H9 (cell line): ENCODE measurements at regions not wholly inside any gene's neighbourhood (a gene's known extent, or its start where the extent isn't known, plus 50 kb on each side); places are given as distances from the start of the nearest gene placed in this dataset.

ENCODE experiments used
- DNase-seq: peaks from one replicate; pipeline ENCODE4 v3.0.0-alpha.2; 2017
- H2AFZ ChIP-seq: one replicate; pipeline ENCODE4 v1.6.1; 2013; ENCODE audit warnings: mild to moderate bottlenecking, low read length, control low read depth, moderate library complexity
- H2AK5ac ChIP-seq: 2 replicates; pipeline ENCODE4 v1.6.1; 2013; ENCODE audit warnings: low read length, control low read depth, mixed read lengths; ENCODE audit not compliant: insufficient read length
- H2BK120ac ChIP-seq: one replicate; pipeline ENCODE4 v1.6.1; 2013; ENCODE audit warnings: low read depth, mild to moderate bottlenecking, low read length, control low read depth, inconsistent platforms; ENCODE audit not compliant: poor library complexity, severe bottlenecking
- H2BK12ac ChIP-seq: 2 replicates; pipeline ENCODE4 v1.6.1; 2013; ENCODE audit warnings: low read length, control low read depth, mixed read lengths, low read depth; ENCODE audit not compliant: insufficient read length
- H2BK15ac ChIP-seq: 2 replicates; pipeline ENCODE4 v1.6.1; 2013; ENCODE audit warnings: low read depth, low read length, control low read depth
- H2BK20ac ChIP-seq: one replicate; pipeline ENCODE4 v1.6.1; 2013; ENCODE audit warnings: low read depth, mild to moderate bottlenecking, low read length, control low read depth, inconsistent platforms; ENCODE audit not compliant: poor library complexity, severe bottlenecking
- H2BK5ac ChIP-seq: 2 replicates; pipeline ENCODE4 v1.6.1; 2013; ENCODE audit warnings: low read length, control low read depth, mixed read lengths; ENCODE audit not compliant: insufficient read length
- H3K14ac ChIP-seq: 2 replicates; pipeline ENCODE4 v1.6.1; 2013; ENCODE audit warnings: low read length, control low read depth; ENCODE audit not compliant: insufficient read depth
- H3K18ac ChIP-seq: 2 replicates; pipeline ENCODE4 v1.6.1; 2013; ENCODE audit warnings: low read depth, mild to moderate bottlenecking, mixed read lengths, low read length, control low read depth; ENCODE audit not compliant: insufficient read length
- H3K23ac ChIP-seq: 2 replicates; pipeline ENCODE4 v1.6.1; 2013; ENCODE audit warnings: low read length, control low read depth, mixed read lengths, low read depth; ENCODE audit not compliant: insufficient read length
- H3K23me2 ChIP-seq: 2 replicates; pipeline ENCODE4 v1.6.1; 2013; ENCODE audit warnings: low read depth, mild to moderate bottlenecking, mixed read lengths, low read length, control low read depth; ENCODE audit not compliant: insufficient read length, poor library complexity, severe bottlenecking
- H3K27ac ChIP-seq: 2 replicates; pipeline ENCODE4 v1.5.1; 2013; ENCODE audit warnings: low read length, control low read depth, mixed read lengths, low read depth; ENCODE audit not compliant: insufficient read length
- H3K27me3 ChIP-seq: 2 replicates; pipeline ENCODE4 v1.6.1; 2013; ENCODE audit warnings: low read length, control low read depth, inconsistent platforms; ENCODE audit not compliant: insufficient read depth
- H3K4ac ChIP-seq: 2 replicates; pipeline ENCODE4 v1.6.1; 2013; ENCODE audit warnings: low read depth, mild to moderate bottlenecking, control low read depth, inconsistent platforms, low read length, moderate library complexity
- H3K4me1 ChIP-seq: 2 replicates; pipeline ENCODE4 v1.6.1; 2013; ENCODE audit warnings: low read length, control low read depth, inconsistent platforms; ENCODE audit not compliant: insufficient read depth
- H3K4me2 ChIP-seq: 2 replicates; pipeline ENCODE4 v1.6.1; 2013; ENCODE audit warnings: low read length, control low read depth, mixed read lengths; ENCODE audit not compliant: insufficient read length, insufficient read depth
- H3K56ac ChIP-seq: 2 replicates; pipeline ENCODE4 v1.6.1; 2013; ENCODE audit warnings: low read depth, mild to moderate bottlenecking, mixed read lengths, low read length, control low read depth; ENCODE audit not compliant: insufficient read length
- H3K79me1 ChIP-seq: 2 replicates; pipeline ENCODE4 v1.6.1; 2013; ENCODE audit warnings: low read depth, mild to moderate bottlenecking, moderate library complexity, low read length, control low read depth, inconsistent platforms; ENCODE audit not compliant: insufficient read depth, poor library complexity, severe bottlenecking
- H3K79me2 ChIP-seq: 2 replicates; pipeline ENCODE4 v1.6.1; 2013; ENCODE audit warnings: low read length, control low read depth, inconsistent platforms; ENCODE audit not compliant: insufficient read depth
- H3K9ac ChIP-seq: 2 replicates; pipeline ENCODE4 v1.6.1; 2013; ENCODE audit warnings: low read length, control low read depth, mixed read lengths; ENCODE audit not compliant: insufficient read length; ENCODE audit errors: extremely low read depth
- H3K9me3 ChIP-seq: one replicate; pipeline ENCODE4 v1.6.1; 2013; ENCODE audit warnings: low read depth, low read length, inconsistent platforms; ENCODE audit not compliant: control insufficient read depth
- H3T11ph ChIP-seq: one replicate; pipeline ENCODE4 v1.6.1; 2013; ENCODE audit warnings: mild to moderate bottlenecking, low read length, control low read depth, inconsistent platforms
- H4K20me1 ChIP-seq: one replicate; pipeline ENCODE4 v1.6.1; 2013; ENCODE audit not compliant: control insufficient read depth, insufficient read length, insufficient read depth
- H4K5ac ChIP-seq: 2 replicates; pipeline ENCODE4 v1.6.1; 2013; ENCODE audit warnings: low read depth, mild to moderate bottlenecking, mixed read lengths, low read length, control low read depth; ENCODE audit not compliant: insufficient read length
- H4K8ac ChIP-seq: replicated peaks from 2 replicates; pipeline ENCODE4 v1.6.1; 2013; ENCODE audit warnings: low read length, control low read depth, mixed read lengths, low read depth; ENCODE audit not compliant: insufficient read length
- H4K91ac ChIP-seq: 2 replicates; pipeline ENCODE4 v1.6.1; 2013; ENCODE audit warnings: low read depth, mild to moderate bottlenecking, moderate library complexity, mixed read lengths, low read length, control low read depth; ENCODE audit not compliant: insufficient read length
- H3K27ac Mint-ChIP-seq, 3 experiments: 2 replicates in 2 of 3; 3 replicates in 1 of 3; pipeline ENCODE4 v1.8.0; 2020 to 2021; ENCODE audit warnings: mixed read lengths in 3 of 3, mild to moderate bottlenecking in 1 of 3, moderate library complexity in 1 of 3
- H3K27me3 Mint-ChIP-seq: 2 replicates; pipeline ENCODE4 v1.8.0; 2021; ENCODE audit warnings: low read depth, mild to moderate bottlenecking, moderate library complexity, mixed read lengths
- H3K36me3 Mint-ChIP-seq, 3 experiments: 2 replicates in 2 of 3; 3 replicates in 1 of 3; pipeline ENCODE4 v1.8.0; 2020 to 2021; ENCODE audit warnings: low read depth in 3 of 3, mixed read lengths in 3 of 3; ENCODE audit not compliant: insufficient read depth in 1 of 3
- H3K4me1 Mint-ChIP-seq, 2 experiments: 2 replicates each; pipeline ENCODE4 v1.8.0; 2020; ENCODE audit warnings: mixed read lengths in 2 of 2
- H3K4me3 Mint-ChIP-seq, 2 experiments: 2 replicates in 1 of 2; 3 replicates in 1 of 2; pipeline ENCODE4 v1.8.0; 2020 to 2021; ENCODE audit warnings: mild to moderate bottlenecking in 2 of 2, mixed read lengths in 2 of 2, moderate library complexity in 1 of 2
- H3K9me3 Mint-ChIP-seq, 2 experiments: 2 replicates in 1 of 2; 3 replicates in 1 of 2; pipeline ENCODE4 v1.8.0; 2020; ENCODE audit warnings: mild to moderate bottlenecking in 2 of 2, mixed read lengths in 2 of 2, moderate library complexity in 1 of 2
- CTCF ChIP-seq: fragments of 200-600 bp; sonication (generic); conservative IDR thresholded peaks from 3 replicates; pipeline ENCODE4 v1.8.0; 2021; ENCODE audit warnings: antibody characterized with exemption, mild to moderate bottlenecking

- H3K36me3 Mint-ChIP-seq, result peaks cover 7 to 28% (median 25%) of the 10 kb centered on the region in 3 experiments
- H3K27me3 Mint-ChIP-seq, result no peaks in the 10 kb centered on the region; the same call in 1 of the 2 replicates
- Histone ChIP-seq H3K4me1 (peaks cover 3% of the 10 kb centered on the region; the same call in 1 of the 2 replicates), H4K91ac (no peak overlapping the region), H4K20me1 (no peaks in the 10 kb centered on the region), H3K79me2 (no peaks in the 10 kb centered on the region), H2AFZ (no peak overlapping the region), H3K9me3 (no peaks in the 10 kb centered on the region), H3K18ac (no peak overlapping the region), H2BK15ac (no peak overlapping the region), H3K23ac (no peak overlapping the region), H3K14ac (no peak overlapping the region), H3K27me3 (no peaks in the 10 kb centered on the region), H2BK12ac (no peak overlapping the region), H3K27ac (no peak overlapping the region), H2BK120ac (no peak overlapping the region), H3K23me2 (no peaks in the 10 kb centered on the region), H4K5ac (no peak overlapping the region), H2AK5ac (no peak overlapping the region), H3T11ph (no peak overlapping the region), H3K56ac (no peak overlapping the region), H2BK20ac (no peak overlapping the region), H3K4ac (no peak overlapping the region), H3K4me2 (no peak overlapping the region), H3K79me1 (no peaks in the 10 kb centered on the region), H4K8ac (no peak overlapping the region), H3K9ac (no peak overlapping the region), H2BK5ac (no peak overlapping the region)
- peak overlapping the region in 1 of 3 experiments; percentile 14; a peak in 1 of 7 replicates for H3K27ac Mint-ChIP-seq
- DNase-seq, result no peak
- no peak overlapping the region for H3K4me3 Mint-ChIP-seq
- no peak for TF ChIP-seq CTCF
- H3K4me1 Mint-ChIP-seq, result peaks cover 8 to 10% of the 10 kb centered on the region in 2 experiments
- H3K9me3 Mint-ChIP-seq, result peaks cover 33 to 34% of the 10 kb centered on the region in 2 experiments
Measured at GRCh38 chr13:31631746-31632145, 107.6 kb upstream of the RXFP2 start.
